H1 (cell line): ENCODE measurements at regions not wholly inside any gene's neighbourhood (a gene's known extent, or its start where the extent isn't known, plus 50 kb on each side); places are given as distances from the start of the nearest gene placed in this dataset.

Source experiments
- CTCF ChIA-PET: fragments of 300-600 bp; sonication (Branson Sonifier 250); formaldehyde crosslinking; loops from one replicate; lab custom pipeline; 2021; ENCODE audit not compliant: partially characterized antibody; lab: Charles Lee
- POLR2A ChIA-PET: fragments of 300-600 bp; sonication (Branson Sonifier 250); formaldehyde crosslinking; loops from one replicate; lab custom pipeline; 2021; ENCODE audit warnings: inconsistent platforms; ENCODE audit not compliant: partially characterized antibody; lab: Charles Lee
- DNase-seq, 2 experiments: peaks; one replicate each; pipeline versions ENCODE4 v3.0.0 to v3.0.0-alpha.2; 2010 to 2022; ENCODE audit warnings: low spot score in 2 of 2, low read depth in 1 of 2, mixed read lengths in 1 of 2
- FAIRE-seq: peaks from 2 replicates; lab custom pipeline; 2011; peaks lifted over from hg19 to GRCh38; lab: Jason Lieb, UNC
- H2AFZ ChIP-seq: 2 replicates; pipeline ENCODE4 v1.8.1; 2012; ENCODE audit warnings: low read length, inconsistent platforms
- H2AK5ac ChIP-seq: 2 replicates; pipeline ENCODE4 v1.6.1; 2013; ENCODE audit warnings: low read depth, low read length
- H2BK120ac ChIP-seq: replicated peaks from 2 replicates; pipeline ENCODE3; 2013; ENCODE audit warnings: low read depth, low read length, inconsistent platforms
- H2BK12ac ChIP-seq: 2 replicates; pipeline ENCODE4 v1.6.1; 2013; ENCODE audit warnings: low read depth, low read length
- H2BK15ac ChIP-seq: 2 replicates; pipeline ENCODE4 v1.6.1; 2013; ENCODE audit warnings: low read length
- H2BK20ac ChIP-seq: 2 replicates; pipeline ENCODE4 v1.6.1; 2013; ENCODE audit warnings: low read length
- H2BK5ac ChIP-seq: 2 replicates; pipeline ENCODE4 v1.6.1; 2013; ENCODE audit warnings: low read depth, low read length
- H3K14ac ChIP-seq: 2 replicates; pipeline ENCODE4 v1.6.1; 2013; ENCODE audit warnings: inconsistent platforms; ENCODE audit not compliant: insufficient read length
- H3K18ac ChIP-seq: 2 replicates; pipeline ENCODE4 v1.6.1; 2013; ENCODE audit warnings: low read length; ENCODE audit errors: extremely low read depth
- H3K23ac ChIP-seq: 2 replicates; pipeline ENCODE4 v1.6.1; 2013; ENCODE audit warnings: inconsistent platforms; ENCODE audit not compliant: insufficient read length
- H3K23me2 ChIP-seq: 2 replicates; pipeline ENCODE4 v1.6.1; 2013; ENCODE audit warnings: low read depth, low read length
- H3K27ac ChIP-seq: 2 replicates; pipeline ENCODE4 v1.6.1; 2011; ENCODE audit warnings: low read depth, low read length, inconsistent platforms
- H3K27me3 ChIP-seq, 4 experiments: replicated peaks in 1 of 4; 1 replicate in 1 of 4; 2 replicates in 3 of 4; pipeline versions ENCODE4 v1.6.1 to v1.8.1; 2011 to 2013; ENCODE audit warnings: low read length in 3 of 4, mild to moderate bottlenecking in 3 of 4, inconsistent platforms in 2 of 4, mixed read lengths in 2 of 4, moderate library complexity in 1 of 4; ENCODE audit not compliant: control insufficient read depth in 3 of 4, insufficient read depth in 3 of 4; ENCODE audit errors: extremely low read depth in 1 of 4
- H3K36me3 ChIP-seq, 4 experiments: 2 replicates each; pipeline versions ENCODE4 v1.6.1 to v1.8.1; 2011 to 2013; ENCODE audit warnings: mild to moderate bottlenecking in 4 of 4, low read length in 3 of 4, moderate library complexity in 2 of 4, control low read depth in 1 of 4, inconsistent platforms in 1 of 4; ENCODE audit not compliant: insufficient read depth in 4 of 4, control insufficient read depth in 2 of 4
- H3K4ac ChIP-seq: replicated peaks from 2 replicates; pipeline ENCODE3; 2013; ENCODE audit warnings: low read length, low read depth, mixed read lengths, inconsistent platforms; ENCODE audit not compliant: insufficient read length
- H3K4me1 ChIP-seq, 4 experiments: replicated peaks in 1 of 4; 1 replicate in 1 of 4; 2 replicates in 3 of 4; pipeline versions ENCODE4 v1.6.1 to v1.8.1; 2011 to 2013; ENCODE audit warnings: low read length in 3 of 4, inconsistent platforms in 2 of 4, mixed read lengths in 1 of 4; ENCODE audit not compliant: insufficient read depth in 4 of 4, control insufficient read depth in 3 of 4
- H3K4me2 ChIP-seq, 2 experiments: 2 replicates each; pipeline versions ENCODE4 v1.6.1 to v1.8.1; 2011 to 2013; ENCODE audit warnings: low read depth in 2 of 2, low read length in 2 of 2, control low read depth in 1 of 2, inconsistent platforms in 1 of 2, mild to moderate bottlenecking in 1 of 2; ENCODE audit not compliant: insufficient read depth in 1 of 2
- H3K4me3 ChIP-seq, 4 experiments: fragments of 200-600, 300-600 bp in 1 of 4; sonication (generic), shearing (Covaris generic), sonication (Bioruptor Twin) in 1 of 4; 2 replicates each; pipeline versions ENCODE4 v1.5.1 to v1.8.1; 2011 to 2016; ENCODE audit warnings: low read length in 4 of 4, low read depth in 3 of 4, control low read depth in 2 of 4, inconsistent platforms in 2 of 4, mild to moderate bottlenecking in 2 of 4, mixed read lengths in 1 of 4, moderate library complexity in 1 of 4; ENCODE audit not compliant: insufficient read depth in 2 of 4; ENCODE audit errors: extremely low read depth in 1 of 4
- H3K56ac ChIP-seq: replicated peaks from 2 replicates; pipeline ENCODE3; 2013; ENCODE audit warnings: low read depth, mild to moderate bottlenecking, mixed read lengths, low read length, inconsistent platforms; ENCODE audit not compliant: insufficient read length
- H3K79me1 ChIP-seq: 2 replicates; pipeline ENCODE4 v1.6.1; 2013; ENCODE audit warnings: low read depth, low read length, control low read depth
- H3K79me2 ChIP-seq, 2 experiments: 2 replicates each; pipeline versions ENCODE4 v1.6.1 to v1.8.1; 2012 to 2013; ENCODE audit warnings: low read length in 2 of 2, mild to moderate bottlenecking in 2 of 2, inconsistent platforms in 1 of 2; ENCODE audit not compliant: insufficient read depth in 2 of 2, control insufficient read depth in 1 of 2
- H3K9ac ChIP-seq, 4 experiments: replicated peaks in 1 of 4; 1 replicate in 1 of 4; 2 replicates in 3 of 4; pipeline versions ENCODE4 v1.6.1 to v1.8.1; 2011 to 2013; ENCODE audit warnings: low read depth in 3 of 4, low read length in 3 of 4, control low read depth in 2 of 4, mild to moderate bottlenecking in 2 of 4, moderate library complexity in 2 of 4, inconsistent platforms in 1 of 4; ENCODE audit errors: extremely low read depth in 1 of 4
- H3K9me3 ChIP-seq, 2 experiments: 2 replicates each; pipeline versions ENCODE4 v1.6.1 to v1.8.1; 2012 to 2013; ENCODE audit warnings: mild to moderate bottlenecking in 2 of 2, moderate library complexity in 2 of 2, control low read depth in 1 of 2, inconsistent platforms in 1 of 2, low read depth in 1 of 2, low read length in 1 of 2, mixed read lengths in 1 of 2; ENCODE audit not compliant: insufficient read depth in 2 of 2
- H4K20me1 ChIP-seq, 2 experiments: replicated peaks in 1 of 2; 2 replicates each; pipeline versions ENCODE3 to v1.8.1; 2011 to 2013; ENCODE audit warnings: inconsistent platforms in 2 of 2, low read length in 2 of 2, mild to moderate bottlenecking in 1 of 2; ENCODE audit not compliant: insufficient read depth in 2 of 2, control insufficient read depth in 1 of 2
- H4K5ac ChIP-seq: 2 replicates; pipeline ENCODE4 v1.6.1; 2013; ENCODE audit warnings: low read length, low read depth, mixed read lengths, inconsistent platforms; ENCODE audit not compliant: insufficient read length
- H4K8ac ChIP-seq: 2 replicates; pipeline ENCODE4 v1.8.0; 2013; ENCODE audit warnings: mild to moderate bottlenecking, moderate library complexity, low read length, inconsistent platforms; ENCODE audit not compliant: insufficient read depth; ENCODE audit errors: extremely low read depth
- H4K91ac ChIP-seq: replicated peaks from 2 replicates; pipeline ENCODE3; 2013; ENCODE audit warnings: low read length, mixed read lengths, inconsistent platforms; ENCODE audit not compliant: insufficient read length
- ASH2L ChIP-seq: fragments of 200-600, 300-600 bp; sonication (generic); IDR thresholded peaks from one replicate; pipeline ENCODE4 v1.7.1; 2017; ENCODE audit warnings: low read length
- BCL11A ChIP-seq, 2 experiments: IDR thresholded peaks; one replicate each; pipeline ENCODE4 v1.6.1; 2011; ENCODE audit warnings: low read depth in 2 of 2, low read length in 2 of 2, mild to moderate bottlenecking in 2 of 2
- BRCA1 ChIP-seq: IDR thresholded peaks from 2 replicates; pipeline ENCODE4 v1.6.1; 2012; ENCODE audit warnings: low read depth, low read length, improper control_type of control experiment
- CBX8 ChIP-seq: fragments of 300-800, 300-1000 bp; sonication (generic); IDR thresholded peaks from 2 replicates; pipeline ENCODE4 v1.7.1; 2016; ENCODE audit warnings: low read depth, low read length, borderline replicate concordance
- CHD1 ChIP-seq: IDR thresholded peaks from 2 replicates; pipeline ENCODE4 v1.6.1; 2012; ENCODE audit warnings: low read depth, low read length, improper control_type of control experiment
- CHD2 ChIP-seq: IDR thresholded peaks from 2 replicates; pipeline ENCODE4 v1.6.1; 2012; ENCODE audit warnings: low read length, improper control_type of control experiment
- CREB1 ChIP-seq: IDR thresholded peaks from 2 replicates; pipeline ENCODE4 v1.6.1; 2012; ENCODE audit warnings: inconsistent platforms
- KDM4A ChIP-seq: IDR thresholded peaks from one replicate; pipeline ENCODE4 v1.7.1; 2012; ENCODE audit warnings: low read depth, mild to moderate bottlenecking, moderate library complexity, low read length, inconsistent platforms; ENCODE audit not compliant: severe bottlenecking
- KDM5A ChIP-seq: fragments of 200-600 bp; IDR thresholded peaks from 2 replicates; pipeline ENCODE4 v1.7.1; 2012; ENCODE audit warnings: mild to moderate bottlenecking, low read length, inconsistent platforms, mixed read lengths
- PHF8 ChIP-seq: fragments of 200-600 bp; sonication (generic); conservative IDR thresholded peaks from 2 replicates; pipeline ENCODE4 v1.7.1; 2012; ENCODE audit warnings: low read depth, mild to moderate bottlenecking, inconsistent platforms, low read length, moderate library complexity
- POLR2AphosphoS5 ChIP-seq: IDR thresholded peaks from 2 replicates; pipeline ENCODE4 v1.6.1; 2011; ENCODE audit warnings: low read depth, low read length
- RFX5 ChIP-seq: IDR thresholded peaks from 2 replicates; pipeline ENCODE4 v1.6.1; 2011; ENCODE audit warnings: low read depth, low read length, improper control_type of control experiment, borderline replicate concordance
- SP4 ChIP-seq: IDR thresholded peaks from 2 replicates; pipeline ENCODE4 v1.6.1; 2012; ENCODE audit warnings: low read length, inconsistent platforms
- SUZ12 ChIP-seq: fragments of 200-600 bp; sonication (generic); IDR thresholded peaks from 2 replicates; pipeline ENCODE4 v1.6.1; 2012; ENCODE audit warnings: mild to moderate bottlenecking, inconsistent platforms, low read length, moderate library complexity, mixed read lengths
- TCF12 ChIP-seq: IDR thresholded peaks from 2 replicates; pipeline ENCODE4 v1.6.1; 2011; ENCODE audit warnings: low read depth, mild to moderate bottlenecking, low read length
- TF ChIP-seq, protein P1 (sequence below): IDR thresholded peaks from 2 replicates; pipeline ENCODE4 v1.6.1; 2012; ENCODE audit warnings: inconsistent platforms

DNA sequence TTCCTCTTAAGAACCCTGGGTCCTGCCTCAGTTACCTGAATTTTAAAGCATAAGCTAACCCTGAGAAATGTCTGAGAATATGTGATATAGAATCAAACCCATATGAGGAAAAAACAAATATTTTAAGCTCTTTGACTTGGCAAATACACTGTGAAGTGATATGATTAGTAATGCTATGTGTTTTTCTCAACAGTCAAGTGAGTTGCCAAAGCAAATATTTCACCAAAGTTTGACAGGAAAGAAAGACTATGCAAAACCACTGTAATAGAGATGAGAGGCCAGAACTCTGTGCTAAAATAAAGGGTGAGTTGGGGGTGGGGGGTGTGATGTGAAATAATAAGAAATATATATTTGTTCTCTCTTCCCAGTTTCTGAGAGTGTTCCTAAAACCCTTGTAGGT is 613.5 kb upstream of the CCDC179 start:
- CTCF ChIA-PET = interaction anchor here (0.7 kb wide), 1 partner anchor 66 kb away, joined by 3 read pairs; no protein-coding TSS in a partner anchor
- Histone ChIP-seq H3K4me2 (no peak overlapping the region), H2AK5ac (no peak overlapping the region), H4K20me1 (no peaks in the 10 kb centered on the region), H3K14ac (no peak overlapping the region), H4K91ac (no peak overlapping the region), H3K9me3 (no peaks in the 10 kb centered on the region), H2BK20ac (no peak overlapping the region), H3K36me3 (no peaks in the 10 kb centered on the region), H3K27me3 (no peaks in the 10 kb centered on the region), H2BK5ac (no peak overlapping the region), H3K27ac (no peak overlapping the region), H2BK15ac (no peak overlapping the region), H4K5ac (no peak overlapping the region), H3K79me1 (no peaks in the 10 kb centered on the region), H3K4me3 (no peak overlapping the region), H2AFZ (no peak overlapping the region), H3K79me2 (no peaks in the 10 kb centered on the region), H3K4ac (no peak overlapping the region), H4K8ac (no peak overlapping the region), H3K4me1 (no peaks in the 10 kb centered on the region), H3K23me2 (no peaks in the 10 kb centered on the region; the same call in 1 of the 2 replicates), H2BK120ac (no peak overlapping the region), H2BK12ac (no peak overlapping the region), H3K18ac (no peak overlapping the region), H3K23ac (no peak overlapping the region), H3K56ac (no peak overlapping the region), H3K9ac (no peak overlapping the region)
- no peak for DNase-seq
- no peak for FAIRE-seq
- POLR2A ChIA-PET = no interaction called here
- no peak for TF ChIP-seq CHD1
- TF ChIP-seq RFX5 = no peak
- no peak for TF ChIP-seq KDM4A
- no peak for TF ChIP-seq TCF12
- no peak for TF ChIP-seq PHF8
- no peak for TF ChIP-seq POLR2AphosphoS5
- no peak for TF ChIP-seq KDM5A
- TF ChIP-seq, protein P1, sequence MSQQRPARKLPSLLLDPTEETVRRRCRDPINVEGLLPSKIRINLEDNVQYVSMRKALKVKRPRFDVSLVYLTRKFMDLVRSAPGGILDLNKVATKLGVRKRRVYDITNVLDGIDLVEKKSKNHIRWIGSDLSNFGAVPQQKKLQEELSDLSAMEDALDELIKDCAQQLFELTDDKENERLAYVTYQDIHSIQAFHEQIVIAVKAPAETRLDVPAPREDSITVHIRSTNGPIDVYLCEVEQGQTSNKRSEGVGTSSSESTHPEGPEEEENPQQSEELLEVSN = no peak
- TF ChIP-seq CREB1 = no peak
- no peak for TF ChIP-seq ASH2L
- TF ChIP-seq BRCA1 = no peak
- TF ChIP-seq CHD2 = no peak
- TF ChIP-seq CBX8 = no peak
- no peak for TF ChIP-seq SP4
- no peak for TF ChIP-seq SUZ12
- no peak for TF ChIP-seq BCL11A (IDR thresholded peaks at IDR 0.05; ENCODE audit: low read depth in 2 of 2, low read length in 2 of 2)
